Esophagus muscularis mucosa (tissue), 4 donors: ENCODE measurements at regions not wholly inside any gene's neighbourhood (a gene's known extent, or its start where the extent isn't known, plus 50 kb on each side); places are given as distances from the start of the nearest gene placed in this dataset.

Source experiments
- DNase-seq: peaks from one replicate; pipeline ENCODE4 v3.0.0-alpha.2; 2017; ENCODE audit errors: extremely low spot score
- H3K27ac ChIP-seq, 4 donors: fragments of 200-600 bp; sonication (generic); replicated peaks in 1 of 4; 1 replicate in 3 of 4; 2 replicates in 1 of 4; pipeline ENCODE4 v1.5.1; 2016 to 2019; ENCODE audit warnings: mild to moderate bottlenecking in 1 of 4
- H3K27me3 ChIP-seq, 4 donors: fragments of 200-600 bp; sonication (generic); one replicate each; pipeline versions ENCODE4 v1.5.1 to v1.6.0; 2016 to 2019
- H3K36me3 ChIP-seq, 4 donors: fragments of 200-600 bp; sonication (generic); one replicate each; pipeline ENCODE4 v1.5.1; 2016 to 2019
- H3K4me1 ChIP-seq, 4 donors: fragments of 200-600 bp; sonication (generic); one replicate each; pipeline ENCODE4 v1.5.1; 2016 to 2019
- H3K4me3 ChIP-seq, 4 donors: fragments of 200-600 bp; sonication (generic); 1 replicate in 2 of 4; 2 replicates in 2 of 4; pipeline ENCODE4 v1.5.1; 2016 to 2019; ENCODE audit warnings: mild to moderate bottlenecking in 4 of 4, moderate library complexity in 1 of 4
- H3K9me3 ChIP-seq, 4 donors: fragments of 200-600 bp; sonication (generic); 1 replicate in 3 of 4; 2 replicates in 1 of 4; pipeline ENCODE4 v1.5.1; 2016 to 2019
- CTCF ChIP-seq, 3 experiments: fragments of 200-600 bp in 2 of 3; fragments of 450-650 bp in 1 of 3; sonication (generic) in 2 of 3; IDR thresholded peaks; one replicate each; pipeline ENCODE4 v1.5.1; 2017 to 2019; ENCODE audit warnings: antibody characterized with exemption in 3 of 3, mild to moderate bottlenecking in 2 of 3, moderate library complexity in 1 of 3
- EP300 ChIP-seq: sonication (generic); formaldehyde crosslinking; IDR thresholded peaks from one replicate; pipeline ENCODE4 v1.6.1; 2017; ENCODE audit warnings: antibody characterized with exemption
- POLR2A ChIP-seq: fragments of 450-650 bp; IDR thresholded peaks from one replicate; pipeline ENCODE4 v1.6.1; 2017; ENCODE audit warnings: antibody characterized with exemption, moderate library complexity, mild to moderate bottlenecking, low read depth
- POLR2AphosphoS5 ChIP-seq, 2 donors: sonication (generic); formaldehyde crosslinking; IDR thresholded peaks; one replicate each; pipeline ENCODE4 v1.6.1; 2017; ENCODE audit warnings: antibody characterized with exemption in 2 of 2
- WGBS: methylation state at CpG from one replicate; pipeline ENCODE4 v1.1.5; 2018; 5-methylcytosine and 5-hydroxymethylcytosine counted together
- intact Hi-C: fragments of 100-400 bp; cut with DNase I; formaldehyde crosslinking; loops from one replicate; pipeline ENCODE4 v1.15.1; 2023

GRCh38 chr10:78390817-78391216 lies 357.2 kb downstream of the RPS24 start:
- 85% methylated on average over 5 of the region's 5 CpGs for WGBS
- Histone ChIP-seq H3K4me1 (peaks cover 0 to 4% (median 1%) of the 10 kb centered on the region in 4 donors), H3K27ac (no peak overlapping the region), H3K4me3 (no peak overlapping the region), H3K27me3 (no peaks in the 10 kb centered on the region), H3K36me3 (no peaks in the 10 kb centered on the region), H3K9me3 (no peaks in the 10 kb centered on the region)
- DNase-seq, result no peak
- intact Hi-C loops, result no loop called here
- TF ChIP-seq POLR2AphosphoS5 (IDR thresholded peaks at IDR 0.05), result no peak
- no peak for TF ChIP-seq EP300
- no peak for TF ChIP-seq CTCF (IDR thresholded peaks at IDR 0.05)
- TF ChIP-seq POLR2A, result no peak

DNA sequence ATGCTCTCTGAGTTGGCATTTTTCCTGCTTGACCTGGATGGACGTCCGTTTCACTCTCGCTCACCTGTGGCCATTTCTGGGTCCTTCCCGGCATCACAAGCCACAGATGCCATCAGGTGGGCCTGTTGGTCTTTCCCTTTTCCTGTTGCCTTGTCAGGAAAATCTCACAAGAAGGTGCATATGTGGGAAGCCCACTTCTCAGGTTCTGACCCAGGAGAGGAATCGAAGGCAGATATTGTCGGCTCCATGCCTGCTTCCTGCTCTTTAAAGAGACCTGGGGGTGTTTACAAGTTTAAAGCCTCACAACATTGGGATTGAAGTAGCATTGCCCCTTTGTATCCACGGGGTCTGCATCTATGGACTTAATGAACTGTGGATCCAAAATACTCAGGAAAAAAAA lies 357.9 kb downstream of the RPS24 start:
- Histone ChIP-seq H3K4me3 (no peak overlapping the region), H3K36me3 (no peaks in the 10 kb centered on the region), H3K4me1 (peaks cover 0 to 11% (median 1%) of the 10 kb centered on the region in 4 donors), H3K9me3 (no peaks in the 10 kb centered on the region), H3K27me3 (no peaks in the 10 kb centered on the region), H3K27ac (no peak overlapping the region)
- no peak for DNase-seq
- intact Hi-C loops, result no loop called here
- WGBS, result 98% methylated on average over 7 of the region's 7 CpGs
- TF ChIP-seq POLR2A (no peak), POLR2AphosphoS5 (IDR thresholded peaks at IDR 0.05) (no peak), EP300 (no peak), CTCF (IDR thresholded peaks at IDR 0.05) (no peak)

DNA sequence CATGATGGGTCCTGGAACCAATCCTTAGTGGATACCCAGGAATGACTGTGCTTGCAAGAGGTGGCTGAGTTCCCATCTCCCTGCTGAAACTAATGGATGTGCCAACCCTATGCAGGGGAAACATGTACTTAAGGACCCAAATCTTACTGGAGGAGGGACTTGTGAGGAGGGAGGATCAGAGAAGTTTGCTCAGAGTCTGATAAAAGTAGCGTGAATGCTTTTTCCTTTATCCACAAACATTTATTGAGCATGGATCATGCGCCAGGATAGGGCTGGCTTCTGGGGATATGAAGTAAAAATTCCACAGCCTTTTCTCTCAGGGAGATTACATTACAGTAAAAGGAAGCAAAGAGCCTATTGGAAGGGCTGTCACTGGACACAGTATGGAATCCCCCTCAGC lies 358.5 kb downstream of the RPS24 start:
- TF ChIP-seq POLR2AphosphoS5 (IDR thresholded peaks at IDR 0.05) (no peak), EP300 (no peak), CTCF (IDR thresholded peaks at IDR 0.05) (no peak), POLR2A (no peak)
- Histone ChIP-seq H3K36me3 (no peaks in the 10 kb centered on the region), H3K4me3 (no peak overlapping the region), H3K27me3 (no peaks in the 10 kb centered on the region), H3K27ac (no peak overlapping the region), H3K9me3 (no peaks in the 10 kb centered on the region), H3K4me1 (peaks cover 0 to 11% (median 1%) of the 10 kb centered on the region in 4 donors)
- WGBS, result 82% methylated on average over 2 of the region's 2 CpGs
- intact Hi-C loops, result no loop called here
- no peak for DNase-seq

- H3K27me3 ChIP-seq, result no peaks in the 10 kb centered on the region
- H3K36me3 ChIP-seq, result no peaks in the 10 kb centered on the region
- no peak for TF ChIP-seq CTCF (IDR thresholded peaks at IDR 0.05)
- no peak for TF ChIP-seq POLR2A
- TF ChIP-seq POLR2AphosphoS5 (IDR thresholded peaks at IDR 0.05), result no peak
- no peak for TF ChIP-seq EP300
- DNase-seq, result no peak
- H3K27ac ChIP-seq, result no peak overlapping the region
- intact Hi-C loops, result no loop called here
- H3K4me1 ChIP-seq, result peaks cover 0 to 11% (median 1%) of the 10 kb centered on the region in 4 donors
- H3K9me3 ChIP-seq, result no peaks in the 10 kb centered on the region
- H3K4me3 ChIP-seq, result no peak overlapping the region
Measured at GRCh38 chr10:78393094-78393493, 359.4 kb downstream of the RPS24 start.

- Histone ChIP-seq H3K27ac (no peak overlapping the region), H3K9me3 (no peaks in the 10 kb centered on the region), H3K4me1 (peaks cover 0 to 11% (median 1%) of the 10 kb centered on the region in 4 donors), H3K27me3 (no peaks in the 10 kb centered on the region), H3K4me3 (no peak overlapping the region), H3K36me3 (no peaks in the 10 kb centered on the region)
- no peak for DNase-seq
- 45% methylated on average over 4 of the region's 4 CpGs for WGBS
- intact Hi-C loops, result no loop called here
- no peak for TF ChIP-seq POLR2A
Measured at GRCh38 chr10:78394047-78394446, 360.4 kb downstream of the RPS24 start.
